ENCODE measurements at regions not wholly inside any gene's neighbourhood (a gene's known extent, or its start where the extent isn't known, plus 50 kb on each side); places are given as distances from the start of the nearest gene placed in this dataset.

- TF ChIP-seq CTCF (IDR thresholded peaks at IDR 0.05) (no peak), POLR2A (IDR thresholded peaks at IDR 0.05) (no peak), EP300 (IDR thresholded peaks at IDR 0.05) (no peak), POLR2AphosphoS5 (IDR thresholded peaks at IDR 0.05) (no peak)
These were observed 951.2 kb upstream of the PHF14 start for GRCh38 chr7:10022480-10022879.
